Endothelial cell of umbilical vein (primary cell): ENCODE measurements at regions not wholly inside any gene's neighbourhood (a gene's known extent, or its start where the extent isn't known, plus 50 kb on each side); places are given as distances from the start of the nearest gene placed in this dataset.

Source experiments
- BruUV-seq: library from RNA; stranded (reverse); fragments of 400-500 nt; replicated peaks from 2 replicates; lab custom pipeline; 2021; lab: Mats Ljungman, UMichigan
- CTCF ChIA-PET: fragments of 300-600, 350-600 bp; sonication (Branson Sonifier 250); formaldehyde crosslinking; loops from one replicate; lab custom pipeline; 2021; ENCODE audit warnings: antibody characterized with exemption, inconsistent platforms; lab: Charles Lee
- POLR2A ChIA-PET: fragments of 300-600, 350-600 bp; sonication (Branson Sonifier 250); formaldehyde crosslinking; loops from one replicate; lab custom pipeline; 2021; ENCODE audit warnings: antibody characterized with exemption, inconsistent platforms; lab: Charles Lee
- DNase-seq: peaks from one replicate; pipeline ENCODE4 v3.0.0-alpha.2; 2011; ENCODE audit warnings: low read depth, low spot score
- FAIRE-seq: peaks from 2 replicates; lab custom pipeline; 2011; peaks lifted over from hg19 to GRCh38; lab: Jason Lieb, UNC
- H2AFZ ChIP-seq: 2 replicates; pipeline ENCODE4 v1.6.0; 2012; ENCODE audit warnings: low read depth, low read length, control low read depth, inconsistent platforms
- H3K27ac ChIP-seq: 2 replicates; pipeline ENCODE4 v1.5.1; 2011; ENCODE audit warnings: low read depth, mild to moderate bottlenecking, control low read depth, low read length, moderate library complexity; ENCODE audit not compliant: insufficient read depth
- H3K27me3 ChIP-seq, 2 experiments: 2 replicates each; pipeline versions ENCODE4 v1.6.0 to v1.6.1; 2011; ENCODE audit warnings: low read length in 2 of 2, mixed read lengths in 1 of 2; ENCODE audit not compliant: control insufficient read depth in 2 of 2, insufficient read depth in 2 of 2
- H3K36me3 ChIP-seq, 2 experiments: 2 replicates in 1 of 2; 3 replicates in 1 of 2; pipeline ENCODE4 v1.5.1; 2011; ENCODE audit warnings: low read length in 2 of 2, mild to moderate bottlenecking in 1 of 2, moderate library complexity in 1 of 2; ENCODE audit not compliant: control insufficient read depth in 2 of 2, insufficient read depth in 2 of 2; ENCODE audit errors: extremely low read depth in 1 of 2
- H3K4me1 ChIP-seq: 3 replicates; pipeline ENCODE4 v1.5.1; 2011; ENCODE audit warnings: mild to moderate bottlenecking, low read length; ENCODE audit not compliant: control insufficient read depth, insufficient read depth; ENCODE audit errors: extremely low read depth
- H3K4me2 ChIP-seq: 2 replicates; pipeline ENCODE4 v1.6.1; 2011; ENCODE audit warnings: low read length, control low read depth, mixed read lengths; ENCODE audit not compliant: insufficient read depth
- H3K4me3 ChIP-seq, 3 experiments: fragments of 200-600 bp in 1 of 3; sonication (generic), shearing (Covaris generic) in 1 of 3; replicated peaks in 1 of 3; 2 replicates each; pipeline ENCODE4 v1.5.1; 2011 to 2016; ENCODE audit warnings: control low read depth in 3 of 3, low read length in 3 of 3, mild to moderate bottlenecking in 2 of 3, inconsistent platforms in 1 of 3, low read depth in 1 of 3, moderate library complexity in 1 of 3; ENCODE audit not compliant: insufficient read depth in 1 of 3
- H3K79me2 ChIP-seq: 2 replicates; pipeline ENCODE4 v1.6.0; 2012; ENCODE audit warnings: low read length, inconsistent platforms; ENCODE audit not compliant: control insufficient read depth, insufficient read depth
- H3K9ac ChIP-seq: replicated peaks from 2 replicates; pipeline ENCODE3; 2011; ENCODE audit warnings: low read length, control low read depth; ENCODE audit not compliant: insufficient read depth; ENCODE audit errors: extremely low read depth
- H3K9me1 ChIP-seq: replicated peaks from 3 replicates; pipeline ENCODE4 v1.6.0; 2011; ENCODE audit warnings: mild to moderate bottlenecking, low read length; ENCODE audit not compliant: control insufficient read depth, insufficient read depth; ENCODE audit errors: extremely low read depth
- H3K9me3 ChIP-seq: replicated peaks from 2 replicates; pipeline ENCODE4 v1.5.1; 2012; ENCODE audit warnings: low read length, inconsistent platforms; ENCODE audit not compliant: control insufficient read depth, insufficient read depth
- H4K20me1 ChIP-seq: replicated peaks from 2 replicates; pipeline ENCODE3; 2011; ENCODE audit warnings: mild to moderate bottlenecking, low read length; ENCODE audit not compliant: control insufficient read depth, insufficient read depth; ENCODE audit errors: extremely low read depth
- EZH2 ChIP-seq: IDR thresholded peaks from 2 replicates; pipeline ENCODE4 v1.6.1; 2012; ENCODE audit warnings: borderline replicate concordance, low read depth, mild to moderate bottlenecking, moderate library complexity, low read length, inconsistent platforms; ENCODE audit not compliant: severe bottlenecking
- FOS ChIP-seq: IDR thresholded peaks from 2 replicates; pipeline ENCODE4 v1.6.1; 2011; ENCODE audit warnings: mild to moderate bottlenecking, low read length, moderate library complexity, borderline replicate concordance; ENCODE audit not compliant: insufficient read depth
- GATA2 ChIP-seq: IDR thresholded peaks from 2 replicates; pipeline ENCODE4 v1.7.0; 2011; ENCODE audit warnings: low read depth, mild to moderate bottlenecking, moderate library complexity, mixed read lengths, low read length; ENCODE audit not compliant: insufficient read length, insufficient read depth
- MAX ChIP-seq: IDR thresholded peaks from 2 replicates; pipeline ENCODE4 v1.6.1; 2011; ENCODE audit not compliant: insufficient read depth, insufficient read length
- POLR2AphosphoS5 ChIP-seq: IDR thresholded peaks from 2 replicates; pipeline ENCODE4 v1.6.1; 2012; ENCODE audit warnings: low read depth, mild to moderate bottlenecking, control low read depth, low read length, moderate library complexity; ENCODE audit not compliant: insufficient read depth
- dilution Hi-C: fragments of 300-500 bp; cut with MboI; formaldehyde crosslinking; loops from one replicate; pipeline ENCODE4 v1.15.0; 2019; ENCODE audit warnings: low sequenced_read_pairs; ENCODE audit not compliant: extremely low pct_ligation_motif_present
- intact Hi-C: fragments of 100-400 bp; cut with micrococcal nuclease; formaldehyde crosslinking; loops from one replicate; pipeline ENCODE4 v1.10.0; 2022

GRCh38 chr4:136754810-136755530 is 777.3 kb downstream of the PCDH18 start:
- Histone ChIP-seq H3K27me3 (no peaks in the 10 kb centered on the region), H3K4me2 (no peak overlapping the region), H3K9ac (no peak overlapping the region), H3K4me1 (no peaks in the 10 kb centered on the region), H2AFZ (no peak overlapping the region), H3K36me3 (no peaks in the 10 kb centered on the region), H3K4me3 (no peak overlapping the region), H3K79me2 (no peaks in the 10 kb centered on the region), H4K20me1 (no peaks in the 10 kb centered on the region), H3K9me3 (no peaks in the 10 kb centered on the region), H3K27ac (no peak overlapping the region), H3K9me1 (no peaks in the 10 kb centered on the region)
- FAIRE-seq (no peak), DNase-seq (no peak)
- intact Hi-C loops: no loop called here
- ChIA-PET POLR2A (no interaction called here), CTCF (no interaction called here)
- BruUV-seq: no TSS peak
- dilution Hi-C loops: no loop called here
- TF ChIP-seq GATA2: no peak

GRCh38 chr4:136751556-136751955 is 780.7 kb downstream of the PCDH18 start:
- dilution Hi-C loops: no loop called here

More at GRCh38 chr4:136751556-136751955, 780.7 kb downstream of the PCDH18 start:
- FAIRE-seq (no peak), DNase-seq (no peak)
- ChIA-PET POLR2A (no interaction called here), CTCF (no interaction called here)
- no peaks in the 10 kb centered on the region for H4K20me1 ChIP-seq
- no peaks in the 10 kb centered on the region for H3K27me3 ChIP-seq
- no TSS peak for BruUV-seq
- no peaks in the 10 kb centered on the region for H3K9me3 ChIP-seq
- no peak for TF ChIP-seq EZH2
- TF ChIP-seq GATA2: no peak
- no peak for TF ChIP-seq MAX
- no peak for TF ChIP-seq POLR2AphosphoS5
- TF ChIP-seq FOS: no peak
- H2AFZ ChIP-seq: no peak overlapping the region
- no peaks in the 10 kb centered on the region for H3K79me2 ChIP-seq
- intact Hi-C loops: no loop called here
- no peak overlapping the region for H3K27ac ChIP-seq
- H3K4me2 ChIP-seq: no peak overlapping the region
- H3K9ac ChIP-seq: no peak overlapping the region
- no peak overlapping the region for H3K4me3 ChIP-seq
- H3K4me1 ChIP-seq: no peaks in the 10 kb centered on the region
- no peaks in the 10 kb centered on the region for H3K36me3 ChIP-seq
- no peaks in the 10 kb centered on the region for H3K9me1 ChIP-seq
